ENCODE measurements at regions not wholly inside any gene's neighbourhood (a gene's known extent, or its start where the extent isn't known, plus 50 kb on each side); places are given as distances from the start of the nearest gene placed in this dataset.

DNA sequence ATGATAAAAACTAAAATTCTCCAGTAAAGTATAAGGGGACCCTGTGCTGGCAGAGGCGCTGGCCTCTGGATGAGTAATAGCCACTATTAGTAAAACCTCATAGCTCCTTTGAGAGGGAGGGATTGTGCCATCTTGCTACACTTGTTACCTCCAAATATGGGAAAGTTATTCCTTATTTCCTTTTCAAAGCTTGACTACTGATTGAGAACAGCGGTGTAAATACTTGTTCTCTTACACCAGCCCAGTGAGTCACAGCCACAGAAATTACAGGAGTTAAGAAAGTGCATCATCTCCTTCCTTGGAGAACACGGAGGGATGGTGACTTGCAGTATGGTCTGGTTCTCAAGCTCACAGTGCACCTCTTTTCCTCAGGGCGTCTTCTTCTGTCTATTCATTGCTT is 379.0 kb downstream of the EFNB2 start:
- CTCF ChIA-PET = no interaction called here
- no TSS peak for BruUV-seq (replicated peaks)
- DNase-seq (peak; percentile 88), ATAC-seq (peak; percentile 74)
- Histone ChIP-seq H3F3A (ENCODE audit: low read length, unreplicated experiment) (peaks cover 4% of the 10 kb centered on the region), H3K4me3 (ENCODE audit: low read length) (no peak overlapping the region), H3K4me2 (ENCODE audit: low read length) (peak overlapping the region; percentile 20; the same call in 1 of the 2 replicates), H3K9me3 (ENCODE audit: low read length) (no peaks in the 10 kb centered on the region), H3K9ac (ENCODE audit: low read length) (no peak overlapping the region), H3K27ac (ENCODE audit: low read length) (peak overlapping the region; percentile 73), H3K9me2 (replicated peaks; ENCODE audit: low read length) (no peaks in the 10 kb centered on the region), H3K4me1 (ENCODE audit: insufficient read depth, low read length) (peaks cover 34% of the 10 kb centered on the region), H3K27me3 (ENCODE audit: low read length) (no peaks in the 10 kb centered on the region), H3K79me2 (ENCODE audit: low read length) (no peaks in the 10 kb centered on the region), H4K20me1 (ENCODE audit: low read length) (no peaks in the 10 kb centered on the region), H2AFZ (ENCODE audit: low read length) (no peak overlapping the region), H3K36me3 (ENCODE audit: low read depth, low read length) (no peaks in the 10 kb centered on the region)
- POLR2A ChIA-PET (ENCODE audit: unreplicated experiment) = no interaction called here
- intact Hi-C loops (cut with micrococcal nuclease) = no loop called here
- no peak for TF ChIP-seq EZH2phosphoT487 (IDR thresholded peaks at IDR 0.05; ENCODE audit: borderline replicate concordance, low read length)
- TF ChIP-seq, protein P1, sequence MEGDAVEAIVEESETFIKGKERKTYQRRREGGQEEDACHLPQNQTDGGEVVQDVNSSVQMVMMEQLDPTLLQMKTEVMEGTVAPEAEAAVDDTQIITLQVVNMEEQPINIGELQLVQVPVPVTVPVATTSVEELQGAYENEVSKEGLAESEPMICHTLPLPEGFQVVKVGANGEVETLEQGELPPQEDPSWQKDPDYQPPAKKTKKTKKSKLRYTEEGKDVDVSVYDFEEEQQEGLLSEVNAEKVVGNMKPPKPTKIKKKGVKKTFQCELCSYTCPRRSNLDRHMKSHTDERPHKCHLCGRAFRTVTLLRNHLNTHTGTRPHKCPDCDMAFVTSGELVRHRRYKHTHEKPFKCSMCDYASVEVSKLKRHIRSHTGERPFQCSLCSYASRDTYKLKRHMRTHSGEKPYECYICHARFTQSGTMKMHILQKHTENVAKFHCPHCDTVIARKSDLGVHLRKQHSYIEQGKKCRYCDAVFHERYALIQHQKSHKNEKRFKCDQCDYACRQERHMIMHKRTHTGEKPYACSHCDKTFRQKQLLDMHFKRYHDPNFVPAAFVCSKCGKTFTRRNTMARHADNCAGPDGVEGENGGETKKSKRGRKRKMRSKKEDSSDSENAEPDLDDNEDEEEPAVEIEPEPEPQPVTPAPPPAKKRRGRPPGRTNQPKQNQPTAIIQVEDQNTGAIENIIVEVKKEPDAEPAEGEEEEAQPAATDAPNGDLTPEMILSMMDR (conservative IDR thresholded peaks at IDR 0.05; ENCODE audit: low read depth, low read length) = no peak

DNA sequence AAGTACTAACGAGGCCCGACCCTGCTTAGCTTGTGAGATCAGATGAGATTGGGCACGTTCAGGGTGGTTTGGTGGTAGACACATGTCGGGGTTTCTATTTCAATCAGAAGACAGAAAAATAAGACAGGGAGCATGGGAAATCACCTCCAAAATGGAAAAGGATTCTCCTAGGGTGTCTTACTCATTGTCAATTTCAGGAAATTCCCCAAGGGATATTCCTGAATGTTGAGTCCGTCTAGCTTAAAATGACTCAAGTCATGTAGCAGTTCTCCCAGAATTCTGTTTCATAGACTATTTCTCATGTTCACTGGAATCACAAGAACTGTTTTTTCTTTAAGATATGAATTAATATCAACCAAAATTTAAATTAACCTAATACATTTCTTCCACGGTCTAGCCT is 380.1 kb downstream of the EFNB2 start:
- intact Hi-C loops (cut with micrococcal nuclease) = no loop called here
- no peak overlapping the region; the same call in 1 of the 2 replicates for H3K9ac ChIP-seq (ENCODE audit: low read length)
- H3K27me3 ChIP-seq (ENCODE audit: low read length) = no peaks in the 10 kb centered on the region
- ATAC-seq = no peak
- no peak overlapping the region for H2AFZ ChIP-seq (ENCODE audit: low read length)
- ChIA-PET POLR2A (ENCODE audit: unreplicated experiment) (no interaction called here), CTCF (interaction anchor here (0.6 kb wide), 1 partner anchor 22 kb away, joined by 3 read pairs; no protein-coding TSS in a partner anchor)
- no TSS peak for BruUV-seq (replicated peaks)
- peak; percentile 47 for DNase-seq
- no peaks in the 10 kb centered on the region for H3K36me3 ChIP-seq (ENCODE audit: low read depth, low read length)
- no peak overlapping the region for H3K4me3 ChIP-seq (ENCODE audit: low read length)
- H3K9me3 ChIP-seq (ENCODE audit: low read length) = no peaks in the 10 kb centered on the region
- peaks cover 4% of the 10 kb centered on the region for H3F3A ChIP-seq (ENCODE audit: low read length, unreplicated experiment)
- TF ChIP-seq EZH2 (IDR thresholded peaks at IDR 0.05; ENCODE audit: low read length, unreplicated experiment) (no peak), EZH2phosphoT487 (IDR thresholded peaks at IDR 0.05; ENCODE audit: borderline replicate concordance, low read length) (no peak)
- TF ChIP-seq, protein P1 (conservative IDR thresholded peaks at IDR 0.05; ENCODE audit: low read depth, low read length) = no peak
- H3K79me2 ChIP-seq (ENCODE audit: low read length) = no peaks in the 10 kb centered on the region
- no peak overlapping the region for H3K4me2 ChIP-seq (ENCODE audit: low read length)
- H3K4me1 ChIP-seq (ENCODE audit: insufficient read depth, low read length) = peaks cover 42% of the 10 kb centered on the region
- no peaks in the 10 kb centered on the region for H3K9me2 ChIP-seq (replicated peaks; ENCODE audit: low read length)
- H4K20me1 ChIP-seq (ENCODE audit: low read length) = no peaks in the 10 kb centered on the region
- H3K27ac ChIP-seq (ENCODE audit: low read length) = peak overlapping the region; percentile 73

DNA sequence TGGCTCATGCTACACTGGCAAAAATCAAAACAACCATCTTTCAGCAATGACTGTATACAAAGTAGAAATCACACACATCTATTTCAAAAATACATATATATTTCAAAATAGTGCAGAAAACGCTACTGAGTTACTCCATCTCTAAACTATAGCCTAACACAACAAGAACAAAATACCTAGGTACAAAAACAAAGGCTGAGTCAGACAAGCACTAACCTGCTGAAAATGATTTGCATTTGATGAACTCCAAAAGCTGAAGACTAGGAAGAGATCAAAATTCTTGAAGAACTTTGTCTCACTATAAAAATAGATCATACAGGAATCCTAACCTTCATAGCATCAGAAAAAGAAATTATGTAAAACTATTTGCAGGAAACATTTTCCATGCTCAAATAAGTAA is 381.6 kb downstream of the EFNB2 start:
- DNase-seq (no peak), ATAC-seq (no peak)
- Histone ChIP-seq H3K9ac (ENCODE audit: low read length) (no peak overlapping the region), H3K79me2 (ENCODE audit: low read length) (no peaks in the 10 kb centered on the region), H2AFZ (ENCODE audit: low read length) (no peak overlapping the region), H3F3A (ENCODE audit: low read length, unreplicated experiment) (peaks cover 4% of the 10 kb centered on the region), H3K4me2 (ENCODE audit: low read length) (no peak overlapping the region), H3K9me2 (replicated peaks; ENCODE audit: low read length) (no peaks in the 10 kb centered on the region), H3K36me3 (ENCODE audit: low read depth, low read length) (no peaks in the 10 kb centered on the region), H4K20me1 (ENCODE audit: low read length) (no peaks in the 10 kb centered on the region), H3K27ac (ENCODE audit: low read length) (no peak overlapping the region), H3K9me3 (ENCODE audit: low read length) (no peaks in the 10 kb centered on the region), H3K4me3 (ENCODE audit: low read length) (no peak overlapping the region), H3K4me1 (ENCODE audit: insufficient read depth, low read length) (peaks cover 51% of the 10 kb centered on the region), H3K27me3 (ENCODE audit: low read length) (no peaks in the 10 kb centered on the region)
- intact Hi-C loops (cut with micrococcal nuclease) = no loop called here
- no peak for TF ChIP-seq EZH2 (IDR thresholded peaks at IDR 0.05; ENCODE audit: low read length, unreplicated experiment)
- no peak for TF ChIP-seq EZH2phosphoT487 (IDR thresholded peaks at IDR 0.05; ENCODE audit: borderline replicate concordance, low read length)
- TF ChIP-seq, protein P1 (conservative IDR thresholded peaks at IDR 0.05; ENCODE audit: low read depth, low read length) = no peak
- BruUV-seq (replicated peaks) = no TSS peak
- ChIA-PET POLR2A (ENCODE audit: unreplicated experiment) (no interaction called here), CTCF (no interaction called here)
